ENCODE measurements at regions not wholly inside any gene's neighbourhood (a gene's known extent, or its start where the extent isn't known, plus 50 kb on each side); places are given as distances from the start of the nearest gene placed in this dataset.

- Histone ChIP-seq H3K27me3 (no peaks in the 10 kb centered on the region), H3K27ac (no peak overlapping the region), H3K4me1 (no peaks in the 10 kb centered on the region), H3K4me3 (no peak overlapping the region), H3K9me3 (peaks cover 0 to 4% (median 0%) of the 10 kb centered on the region in 4 donors), H3K36me3 (no peaks in the 10 kb centered on the region)
- DNase-seq, result no peak
- TF ChIP-seq CTCF (IDR thresholded peaks at IDR 0.05), result no peak
- TF ChIP-seq POLR2A (IDR thresholded peaks at IDR 0.05), result no peak
These were observed 1029.9 kb downstream of the JRKL start for GRCh38 chr11:97419729-97420128.

- Histone ChIP-seq H3K9me3 (no peaks in the 10 kb centered on the region), H3K4me1 (no peaks in the 10 kb centered on the region), H3K27ac (no peak overlapping the region), H3K4me3 (no peak overlapping the region), H3K27me3 (no peaks in the 10 kb centered on the region), H3K36me3 (no peaks in the 10 kb centered on the region)
- no peak for DNase-seq
- TF ChIP-seq POLR2A (IDR thresholded peaks at IDR 0.05), result no peak
- no peak for TF ChIP-seq CTCF (IDR thresholded peaks at IDR 0.05)
These were observed 1038.5 kb downstream of the JRKL start for GRCh38 chr11:97428247-97428790.

DNA sequence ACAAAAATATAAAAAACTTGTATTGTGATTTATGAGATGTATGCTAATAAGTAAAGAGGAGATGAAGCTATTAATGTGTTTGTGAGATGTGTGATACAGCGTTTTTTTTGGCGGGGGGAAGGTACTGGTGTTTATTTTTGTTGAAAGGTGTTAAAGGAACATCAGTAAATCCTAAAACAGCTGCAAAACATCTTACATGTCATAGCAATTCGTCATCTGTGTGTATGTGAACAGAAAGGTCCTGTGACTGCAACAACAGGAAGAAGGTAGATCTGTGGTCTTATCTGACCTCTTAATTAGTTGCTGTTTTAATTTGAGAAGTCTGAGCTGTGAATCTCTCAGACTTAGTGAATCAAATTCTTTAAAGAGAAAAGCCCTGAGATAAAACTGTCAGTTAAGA is 1041.1 kb downstream of the JRKL start:
- no peak for DNase-seq
- Histone ChIP-seq H3K4me3 (no peak overlapping the region), H3K4me1 (no peaks in the 10 kb centered on the region), H3K27ac (no peak overlapping the region), H3K36me3 (no peaks in the 10 kb centered on the region), H3K9me3 (no peaks in the 10 kb centered on the region), H3K27me3 (no peaks in the 10 kb centered on the region)
- TF ChIP-seq CTCF (IDR thresholded peaks at IDR 0.05), result no peak
- TF ChIP-seq POLR2A (IDR thresholded peaks at IDR 0.05), result no peak

DNA sequence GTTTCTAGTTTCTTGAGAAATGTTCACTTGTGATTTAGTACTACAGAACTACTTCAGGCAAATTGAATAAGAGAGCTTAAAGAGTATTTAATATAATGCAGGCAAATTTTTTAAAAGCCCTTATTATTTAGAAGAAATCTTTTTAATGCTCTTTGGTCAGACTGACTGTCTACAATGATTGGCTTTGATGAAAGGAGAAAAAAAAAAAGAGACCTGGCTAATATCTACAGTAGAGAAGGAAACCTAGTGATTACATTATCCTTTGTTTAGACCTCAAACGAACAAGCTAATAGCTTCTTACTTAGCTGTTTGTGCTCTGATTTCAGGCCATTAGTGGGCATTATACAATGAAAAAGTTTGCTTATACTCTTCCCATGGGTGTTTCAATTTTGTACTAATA is 1043.1 kb downstream of the JRKL start:
- Histone ChIP-seq H3K4me3 (no peak overlapping the region), H3K4me1 (no peaks in the 10 kb centered on the region), H3K27me3 (no peaks in the 10 kb centered on the region), H3K27ac (no peak overlapping the region), H3K36me3 (no peaks in the 10 kb centered on the region), H3K9me3 (no peaks in the 10 kb centered on the region)
- DNase-seq, result no peak
- no peak for TF ChIP-seq POLR2A (IDR thresholded peaks at IDR 0.05)

DNA sequence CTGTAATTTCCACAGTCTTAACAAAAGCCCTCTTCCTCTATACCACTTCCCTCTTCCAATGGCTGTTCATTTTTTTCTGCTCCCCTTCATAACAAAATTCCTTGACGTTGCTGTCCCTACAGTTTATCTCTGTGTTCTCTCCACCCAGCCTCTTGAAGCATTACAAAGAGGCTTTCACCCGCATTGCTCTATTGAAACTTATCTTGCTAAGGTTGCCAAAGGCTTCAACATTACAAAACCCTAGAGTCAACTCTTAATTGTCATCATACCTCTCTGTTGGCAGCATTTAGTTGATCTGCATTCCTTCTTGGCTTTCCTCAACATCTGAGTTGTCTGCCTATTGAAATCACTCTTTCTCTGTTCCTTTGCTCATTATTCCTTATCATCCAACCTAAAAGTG is 1055.7 kb downstream of the JRKL start:
- Histone ChIP-seq H3K4me3 (no peak overlapping the region), H3K27me3 (no peaks in the 10 kb centered on the region), H3K9me3 (no peaks in the 10 kb centered on the region), H3K4me1 (no peaks in the 10 kb centered on the region), H3K27ac (no peak overlapping the region), H3K36me3 (no peaks in the 10 kb centered on the region)
- no peak for DNase-seq
- no peak for TF ChIP-seq POLR2A (IDR thresholded peaks at IDR 0.05)
- no peak for TF ChIP-seq CTCF (IDR thresholded peaks at IDR 0.05)

DNA sequence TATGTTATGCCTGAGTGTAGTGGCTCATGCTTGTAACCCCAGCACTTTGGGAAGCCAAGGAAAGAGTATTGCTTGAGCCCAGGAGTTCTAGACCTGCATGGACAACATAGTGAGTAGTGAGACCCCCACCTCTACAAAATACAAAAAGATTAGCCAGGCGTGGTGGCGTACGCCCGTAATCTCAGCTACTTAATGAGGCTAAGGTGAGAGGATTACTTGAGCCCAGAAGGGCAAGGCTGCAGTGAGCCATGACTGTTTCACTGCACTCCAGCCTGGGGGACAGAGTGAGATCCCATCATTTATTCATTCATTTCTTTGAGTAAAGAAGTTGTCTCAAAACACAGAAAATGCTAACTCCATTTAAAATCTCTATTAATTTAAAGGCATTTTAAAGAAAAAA is 1061.6 kb downstream of the JRKL start:
- no peaks in the 10 kb centered on the region for H3K36me3 ChIP-seq
- TF ChIP-seq CTCF (IDR thresholded peaks at IDR 0.05), result no peak
- TF ChIP-seq POLR2A (IDR thresholded peaks at IDR 0.05), result no peak
- H3K4me3 ChIP-seq, result no peak overlapping the region
- no peak overlapping the region for H3K27ac ChIP-seq
- DNase-seq, result no peak
- H3K9me3 ChIP-seq, result no peaks in the 10 kb centered on the region
- H3K4me1 ChIP-seq, result no peaks in the 10 kb centered on the region
- no peaks in the 10 kb centered on the region for H3K27me3 ChIP-seq

Data from Peyer's patch (tissue), 4 donors.